Esophagus squamous epithelium (tissue), 5 donors: ENCODE measurements at regions not wholly inside any gene's neighbourhood (a gene's known extent, or its start where the extent isn't known, plus 50 kb on each side); places are given as distances from the start of the nearest gene placed in this dataset.

Experiments used
- DNase-seq: peaks from one replicate; lab custom pipeline; 2025; lab: John Stamatoyannopoulos, UW
- H3K27ac ChIP-seq, 4 donors: fragments of 200-600 bp; sonication (generic); one replicate each; pipeline ENCODE4 v1.5.1; 2016 to 2019; ENCODE audit warnings: mild to moderate bottlenecking in 1 of 4
- H3K27me3 ChIP-seq, 4 donors: fragments of 200-600 bp; sonication (generic); 1 replicate in 3 of 4; 2 replicates in 1 of 4; pipeline versions ENCODE4 v1.5.1 to v1.6.0; 2017 to 2021; ENCODE audit warnings: antibody characterized with exemption in 1 of 4
- H3K36me3 ChIP-seq, 3 donors: fragments of 200-600 bp; sonication (generic); one replicate each; pipeline ENCODE4 v1.5.1; 2016 to 2019
- H3K4me1 ChIP-seq, 3 donors: fragments of 200-600 bp; sonication (generic); one replicate each; pipeline ENCODE4 v1.5.1; 2017 to 2019
- H3K4me3 ChIP-seq, 4 donors: fragments of 200-600 bp; sonication (generic); 1 replicate in 3 of 4; 2 replicates in 1 of 4; pipeline ENCODE4 v1.5.1; 2016 to 2019; ENCODE audit warnings: mild to moderate bottlenecking in 2 of 4, moderate library complexity in 1 of 4
- H3K9me3 ChIP-seq, 3 donors: fragments of 200-600 bp; sonication (generic); one replicate each; pipeline ENCODE4 v1.5.1; 2016 to 2019
- CTCF ChIP-seq, 6 experiments: fragments of 450-650 bp in 4 of 6; fragments of 200-600 bp in 2 of 6; sonication (generic) in 2 of 6; IDR thresholded peaks; one replicate each; pipeline ENCODE4 v1.5.1; 2016 to 2019; ENCODE audit warnings: antibody characterized with exemption in 6 of 6, mild to moderate bottlenecking in 4 of 6, moderate library complexity in 4 of 6
- POLR2A ChIP-seq, 4 donors: fragments of 450-650 bp; IDR thresholded peaks; one replicate each; pipeline ENCODE4 v1.6.1; 2017; ENCODE audit warnings: antibody characterized with exemption in 4 of 4, mild to moderate bottlenecking in 4 of 4, moderate library complexity in 3 of 4
- WGBS, 2 donors: methylation state at CpG; one replicate each; pipeline ENCODE4 v1.1.5; 2018; 5-methylcytosine and 5-hydroxymethylcytosine counted together
- intact Hi-C: fragments of 100-400 bp; cut with DNase I; formaldehyde crosslinking; loops from one replicate; pipeline ENCODE4 v1.15.0; 2022
- donor health status: DM: yes; HTN: yes; CAD: no.

GRCh38 chr2:234571620-234572407, 74.9 kb upstream of the ARL4C start:
- DNase-seq, result no peak
- Histone ChIP-seq H3K36me3 (no peaks in the 10 kb centered on the region), H3K9me3 (no peaks in the 10 kb centered on the region), H3K27me3 (peaks cover 0 to 18% (median 0%) of the 10 kb centered on the region in 4 donors), H3K27ac (no peak overlapping the region), H3K4me3 (no peak overlapping the region), H3K4me1 (no peaks in the 10 kb centered on the region)
- no peak for TF ChIP-seq POLR2A (IDR thresholded peaks at IDR 0.05)
- TF ChIP-seq CTCF (IDR thresholded peaks at IDR 0.05), result no peak
- intact Hi-C loops, result no loop called here
- 71 to 77% methylated on average over 9 of the region's 9 CpGs for WGBS, 2 donors

GRCh38 chr2:234570476-234570875, 73.6 kb upstream of the ARL4C start:
- no peak for TF ChIP-seq POLR2A (IDR thresholded peaks at IDR 0.05)
- TF ChIP-seq CTCF (IDR thresholded peaks at IDR 0.05), result no peak
- Histone ChIP-seq H3K9me3 (no peaks in the 10 kb centered on the region), H3K27me3 (peaks cover 0 to 18% (median 0%) of the 10 kb centered on the region in 4 donors), H3K36me3 (no peaks in the 10 kb centered on the region), H3K4me1 (no peaks in the 10 kb centered on the region), H3K27ac (no peak overlapping the region), H3K4me3 (no peak overlapping the region)
- intact Hi-C loops, result no loop called here
- DNase-seq, result no peak
- whole genome bisulfite sequencing, 2 donors, result 66 to 74% methylated on average over 7 of the region's 7 CpGs

- WGBS, 2 donors, result 71 to 73% methylated on average over 3 of the region's 3 CpGs
- Histone ChIP-seq H3K27me3 (peaks cover 0 to 18% (median 0%) of the 10 kb centered on the region in 4 donors), H3K36me3 (no peaks in the 10 kb centered on the region), H3K27ac (no peak overlapping the region), H3K4me3 (no peak overlapping the region), H3K4me1 (no peaks in the 10 kb centered on the region), H3K9me3 (no peaks in the 10 kb centered on the region)
- intact Hi-C loops, result no loop called here
- no peak for TF ChIP-seq CTCF (IDR thresholded peaks at IDR 0.05)
- no peak for TF ChIP-seq POLR2A (IDR thresholded peaks at IDR 0.05)
- no peak for DNase-seq
These were observed 73.0 kb upstream of the ARL4C start for GRCh38 chr2:234569776-234570430.

- no peaks in the 10 kb centered on the region for H3K9me3 ChIP-seq
- H3K36me3 ChIP-seq, result no peaks in the 10 kb centered on the region
- TF ChIP-seq POLR2A (IDR thresholded peaks at IDR 0.05) (no peak), CTCF (IDR thresholded peaks at IDR 0.05) (no peak)
- intact Hi-C loops, result no loop called here
- DNase-seq, result no peak
- H3K4me1 ChIP-seq, result no peaks in the 10 kb centered on the region
- no peak overlapping the region for H3K4me3 ChIP-seq
- no peak overlapping the region for H3K27ac ChIP-seq
- peaks cover 0 to 18% (median 0%) of the 10 kb centered on the region in 4 donors for H3K27me3 ChIP-seq
- WGBS, 2 donors, result 63 to 67% methylated on average over 2 of the region's 2 CpGs
These were observed 69.7 kb upstream of the ARL4C start for GRCh38 chr2:234566622-234567021.
